Endothelial cell of umbilical vein (primary cell): ENCODE measurements at regions not wholly inside any gene's neighbourhood (a gene's known extent, or its start where the extent isn't known, plus 50 kb on each side); places are given as distances from the start of the nearest gene placed in this dataset.

Source experiments
- BruUV-seq: library from RNA; stranded (reverse); fragments of 400-500 nt; replicated peaks from 2 replicates; lab custom pipeline; 2021; lab: Mats Ljungman, UMichigan
- CTCF ChIA-PET: fragments of 300-600, 350-600 bp; sonication (Branson Sonifier 250); formaldehyde crosslinking; loops from one replicate; lab custom pipeline; 2021; ENCODE audit warnings: antibody characterized with exemption, inconsistent platforms; lab: Charles Lee
- POLR2A ChIA-PET: fragments of 300-600, 350-600 bp; sonication (Branson Sonifier 250); formaldehyde crosslinking; loops from one replicate; lab custom pipeline; 2021; ENCODE audit warnings: antibody characterized with exemption, inconsistent platforms; lab: Charles Lee
- DNase-seq: peaks from one replicate; pipeline ENCODE4 v3.0.0-alpha.2; 2011; ENCODE audit warnings: low read depth, low spot score
- FAIRE-seq: peaks from 2 replicates; lab custom pipeline; 2011; peaks lifted over from hg19 to GRCh38; lab: Jason Lieb, UNC
- H2AFZ ChIP-seq: 2 replicates; pipeline ENCODE4 v1.6.0; 2012; ENCODE audit warnings: low read depth, low read length, control low read depth, inconsistent platforms
- H3K27ac ChIP-seq: 2 replicates; pipeline ENCODE4 v1.5.1; 2011; ENCODE audit warnings: low read depth, mild to moderate bottlenecking, control low read depth, low read length, moderate library complexity; ENCODE audit not compliant: insufficient read depth
- H3K27me3 ChIP-seq, 2 experiments: 2 replicates each; pipeline versions ENCODE4 v1.6.0 to v1.6.1; 2011; ENCODE audit warnings: low read length in 2 of 2, mixed read lengths in 1 of 2; ENCODE audit not compliant: control insufficient read depth in 2 of 2, insufficient read depth in 2 of 2
- H3K36me3 ChIP-seq, 2 experiments: 2 replicates in 1 of 2; 3 replicates in 1 of 2; pipeline ENCODE4 v1.5.1; 2011; ENCODE audit warnings: low read length in 2 of 2, mild to moderate bottlenecking in 1 of 2, moderate library complexity in 1 of 2; ENCODE audit not compliant: control insufficient read depth in 2 of 2, insufficient read depth in 2 of 2; ENCODE audit errors: extremely low read depth in 1 of 2
- H3K4me1 ChIP-seq: 3 replicates; pipeline ENCODE4 v1.5.1; 2011; ENCODE audit warnings: mild to moderate bottlenecking, low read length; ENCODE audit not compliant: control insufficient read depth, insufficient read depth; ENCODE audit errors: extremely low read depth
- H3K4me2 ChIP-seq: 2 replicates; pipeline ENCODE4 v1.6.1; 2011; ENCODE audit warnings: low read length, control low read depth, mixed read lengths; ENCODE audit not compliant: insufficient read depth
- H3K4me3 ChIP-seq, 3 experiments: fragments of 200-600 bp in 1 of 3; sonication (generic), shearing (Covaris generic) in 1 of 3; replicated peaks in 1 of 3; 2 replicates each; pipeline ENCODE4 v1.5.1; 2011 to 2016; ENCODE audit warnings: control low read depth in 3 of 3, low read length in 3 of 3, mild to moderate bottlenecking in 2 of 3, inconsistent platforms in 1 of 3, low read depth in 1 of 3, moderate library complexity in 1 of 3; ENCODE audit not compliant: insufficient read depth in 1 of 3
- H3K79me2 ChIP-seq: 2 replicates; pipeline ENCODE4 v1.6.0; 2012; ENCODE audit warnings: low read length, inconsistent platforms; ENCODE audit not compliant: control insufficient read depth, insufficient read depth
- H3K9ac ChIP-seq: replicated peaks from 2 replicates; pipeline ENCODE3; 2011; ENCODE audit warnings: low read length, control low read depth; ENCODE audit not compliant: insufficient read depth; ENCODE audit errors: extremely low read depth
- H3K9me1 ChIP-seq: replicated peaks from 3 replicates; pipeline ENCODE4 v1.6.0; 2011; ENCODE audit warnings: mild to moderate bottlenecking, low read length; ENCODE audit not compliant: control insufficient read depth, insufficient read depth; ENCODE audit errors: extremely low read depth
- H3K9me3 ChIP-seq: replicated peaks from 2 replicates; pipeline ENCODE4 v1.5.1; 2012; ENCODE audit warnings: low read length, inconsistent platforms; ENCODE audit not compliant: control insufficient read depth, insufficient read depth
- H4K20me1 ChIP-seq: replicated peaks from 2 replicates; pipeline ENCODE3; 2011; ENCODE audit warnings: mild to moderate bottlenecking, low read length; ENCODE audit not compliant: control insufficient read depth, insufficient read depth; ENCODE audit errors: extremely low read depth
- EZH2 ChIP-seq: IDR thresholded peaks from 2 replicates; pipeline ENCODE4 v1.6.1; 2012; ENCODE audit warnings: borderline replicate concordance, low read depth, mild to moderate bottlenecking, moderate library complexity, low read length, inconsistent platforms; ENCODE audit not compliant: severe bottlenecking
- FOS ChIP-seq: IDR thresholded peaks from 2 replicates; pipeline ENCODE4 v1.6.1; 2011; ENCODE audit warnings: mild to moderate bottlenecking, low read length, moderate library complexity, borderline replicate concordance; ENCODE audit not compliant: insufficient read depth
- GATA2 ChIP-seq: IDR thresholded peaks from 2 replicates; pipeline ENCODE4 v1.7.0; 2011; ENCODE audit warnings: low read depth, mild to moderate bottlenecking, moderate library complexity, mixed read lengths, low read length; ENCODE audit not compliant: insufficient read length, insufficient read depth
- JUN ChIP-seq: IDR thresholded peaks from 2 replicates; pipeline ENCODE4 v1.6.1; 2011; ENCODE audit warnings: borderline replicate concordance, low read depth; ENCODE audit not compliant: insufficient read length, insufficient read depth
- MYC ChIP-seq: IDR thresholded peaks from one replicate; pipeline ENCODE4 v1.6.1; 2011; ENCODE audit warnings: mild to moderate bottlenecking, low read depth, low read length
- POLR2A ChIP-seq: IDR thresholded peaks from 2 replicates; pipeline ENCODE4 v1.6.1; 2012; ENCODE audit warnings: low read depth, mild to moderate bottlenecking, control low read depth, low read length
- POLR2AphosphoS5 ChIP-seq: IDR thresholded peaks from 2 replicates; pipeline ENCODE4 v1.6.1; 2012; ENCODE audit warnings: low read depth, mild to moderate bottlenecking, control low read depth, low read length, moderate library complexity; ENCODE audit not compliant: insufficient read depth
- dilution Hi-C: fragments of 300-500 bp; cut with MboI; formaldehyde crosslinking; loops from one replicate; pipeline ENCODE4 v1.15.0; 2019; ENCODE audit warnings: low sequenced_read_pairs; ENCODE audit not compliant: extremely low pct_ligation_motif_present
- intact Hi-C: fragments of 100-400 bp; cut with micrococcal nuclease; formaldehyde crosslinking; loops from one replicate; pipeline ENCODE4 v1.10.0; 2022
- TF ChIP-seq, protein P1 (sequence below): IDR thresholded peaks from 2 replicates; pipeline ENCODE4 v1.6.1; 2011; ENCODE audit not compliant: insufficient read depth, insufficient read length
- TF ChIP-seq, protein P2 (sequence below), 2 donors: IDR thresholded peaks; 1 replicate in 1 of 2; 2 replicates in 1 of 2; pipeline ENCODE4 v1.5.1; 2011; ENCODE audit warnings: low read length in 2 of 2, mild to moderate bottlenecking in 2 of 2, moderate library complexity in 2 of 2, control low read depth in 1 of 2, inconsistent platforms in 1 of 2, low read depth in 1 of 2; ENCODE audit not compliant: insufficient read depth in 1 of 2; ENCODE audit errors: extremely low read depth in 1 of 2

DNA sequence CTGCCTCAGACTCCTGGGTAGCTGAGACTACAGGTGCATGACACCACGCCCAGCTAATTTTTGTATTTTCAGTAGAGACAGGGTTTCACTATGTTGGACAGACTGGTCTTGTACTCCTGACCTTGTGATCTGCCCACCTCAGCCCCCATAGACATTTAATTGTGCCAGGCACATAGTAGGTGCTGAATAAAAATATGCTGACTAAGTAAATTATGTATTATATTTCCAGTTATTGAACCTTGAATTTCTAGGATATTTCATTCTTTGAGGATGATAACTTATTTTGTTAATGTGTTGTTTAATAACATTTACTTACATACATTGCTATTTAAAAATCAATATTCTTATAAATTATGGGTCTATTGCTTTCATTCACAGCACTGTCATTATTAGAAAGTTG, 190.4 kb upstream of the LRRTM4 start:
- TF ChIP-seq, protein P1, sequence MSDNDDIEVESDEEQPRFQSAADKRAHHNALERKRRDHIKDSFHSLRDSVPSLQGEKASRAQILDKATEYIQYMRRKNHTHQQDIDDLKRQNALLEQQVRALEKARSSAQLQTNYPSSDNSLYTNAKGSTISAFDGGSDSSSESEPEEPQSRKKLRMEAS = no peak
- no peak for TF ChIP-seq MYC
- dilution Hi-C loops (no loop called here), intact Hi-C loops (no loop called here)
- BruUV-seq = no TSS peak
- H3K9me1 ChIP-seq = no peaks in the 10 kb centered on the region
- H3K27me3 ChIP-seq = no peaks in the 10 kb centered on the region
- POLR2A ChIA-PET = no interaction called here
- H3K79me2 ChIP-seq = no peaks in the 10 kb centered on the region
- no peak overlapping the region for H3K4me2 ChIP-seq
- no peaks in the 10 kb centered on the region for H3K4me1 ChIP-seq
- no peak overlapping the region for H3K4me3 ChIP-seq
- no peaks in the 10 kb centered on the region for H3K9me3 ChIP-seq
- FAIRE-seq (no peak), DNase-seq (no peak)
- no peak overlapping the region for H3K27ac ChIP-seq
- no peak overlapping the region for H2AFZ ChIP-seq
- no peak overlapping the region for H3K9ac ChIP-seq
- H3K36me3 ChIP-seq = no peaks in the 10 kb centered on the region
- CTCF ChIA-PET = no interaction called here
- no peaks in the 10 kb centered on the region for H4K20me1 ChIP-seq

- BruUV-seq = no TSS peak
- intact Hi-C loops = no loop called here
- no peaks in the 10 kb centered on the region for H3K9me1 ChIP-seq
- DNase-seq (no peak), FAIRE-seq (no peak)
- no peaks in the 10 kb centered on the region for H3K79me2 ChIP-seq
- H3K4me2 ChIP-seq = no peak overlapping the region
- dilution Hi-C loops = no loop called here
- H3K36me3 ChIP-seq = no peaks in the 10 kb centered on the region
- no peak overlapping the region for H3K27ac ChIP-seq
- TF ChIP-seq POLR2AphosphoS5 (no peak), EZH2 (no peak), FOS (no peak), JUN (no peak), POLR2A (no peak), MYC (no peak), GATA2 (no peak)
- TF ChIP-seq, protein P1 = no peak
- TF ChIP-seq, protein P2, sequence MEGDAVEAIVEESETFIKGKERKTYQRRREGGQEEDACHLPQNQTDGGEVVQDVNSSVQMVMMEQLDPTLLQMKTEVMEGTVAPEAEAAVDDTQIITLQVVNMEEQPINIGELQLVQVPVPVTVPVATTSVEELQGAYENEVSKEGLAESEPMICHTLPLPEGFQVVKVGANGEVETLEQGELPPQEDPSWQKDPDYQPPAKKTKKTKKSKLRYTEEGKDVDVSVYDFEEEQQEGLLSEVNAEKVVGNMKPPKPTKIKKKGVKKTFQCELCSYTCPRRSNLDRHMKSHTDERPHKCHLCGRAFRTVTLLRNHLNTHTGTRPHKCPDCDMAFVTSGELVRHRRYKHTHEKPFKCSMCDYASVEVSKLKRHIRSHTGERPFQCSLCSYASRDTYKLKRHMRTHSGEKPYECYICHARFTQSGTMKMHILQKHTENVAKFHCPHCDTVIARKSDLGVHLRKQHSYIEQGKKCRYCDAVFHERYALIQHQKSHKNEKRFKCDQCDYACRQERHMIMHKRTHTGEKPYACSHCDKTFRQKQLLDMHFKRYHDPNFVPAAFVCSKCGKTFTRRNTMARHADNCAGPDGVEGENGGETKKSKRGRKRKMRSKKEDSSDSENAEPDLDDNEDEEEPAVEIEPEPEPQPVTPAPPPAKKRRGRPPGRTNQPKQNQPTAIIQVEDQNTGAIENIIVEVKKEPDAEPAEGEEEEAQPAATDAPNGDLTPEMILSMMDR (IDR thresholded peaks at IDR 0.05; ENCODE audit: extremely low read depth in 1 of 2, insufficient read depth in 1 of 2, low read depth in 1 of 2, low read length in 2 of 2) = no peak
- no peaks in the 10 kb centered on the region for H3K27me3 ChIP-seq
- no peak overlapping the region for H3K4me3 ChIP-seq
- no peaks in the 10 kb centered on the region for H3K4me1 ChIP-seq
- H3K9me3 ChIP-seq = no peaks in the 10 kb centered on the region
- ChIA-PET POLR2A (no interaction called here), CTCF (no interaction called here)
- no peak overlapping the region for H2AFZ ChIP-seq
- no peaks in the 10 kb centered on the region for H4K20me1 ChIP-seq
- H3K9ac ChIP-seq = no peak overlapping the region
Measured at GRCh38 chr2:77713412-77713811, 191.2 kb upstream of the LRRTM4 start.
